Activated CD4-positive, alpha-beta T cell treated with anti-CD3 and anti-CD28 coated beads, Interleukin-2, amount 10 ng/mL, durations not matched to agents 24 days and 14 days (primary cell): ENCODE measurements at regions not wholly inside any gene's neighbourhood (a gene's known extent, or its start where the extent isn't known, plus 50 kb on each side); places are given as distances from the start of the nearest gene placed in this dataset.
"Not testable (repeated sequence)": the region's sequence is repeated elsewhere in the genome, so short reads cannot be mapped to it uniquely, and the experiment has no call there.

Experiments used
- DNase-seq: peaks from one replicate; pipeline ENCODE4 v3.0.0; 2022
- H3K27ac Mint-ChIP-seq: one replicate; pipeline ENCODE4 v1.8.0; 2022; ENCODE audit warnings: mild to moderate bottlenecking, mixed read lengths
- H3K27me3 Mint-ChIP-seq: one replicate; pipeline ENCODE4 v1.8.0; 2022; ENCODE audit warnings: mixed read lengths
- H3K36me3 Mint-ChIP-seq: one replicate; pipeline ENCODE4 v1.8.0; 2022; ENCODE audit warnings: low read depth, mild to moderate bottlenecking, mixed read lengths
- H3K4me1 Mint-ChIP-seq: one replicate; pipeline ENCODE4 v1.8.0; 2021; ENCODE audit warnings: mixed read lengths
- H3K4me3 Mint-ChIP-seq: one replicate; pipeline ENCODE4 v1.8.0; 2022; ENCODE audit warnings: mild to moderate bottlenecking, moderate library complexity, mixed read lengths
- H3K9me3 Mint-ChIP-seq: one replicate; pipeline ENCODE4 v1.8.0; 2021; ENCODE audit warnings: mixed read lengths
- intact Hi-C: fragments of 100-400 bp; cut with micrococcal nuclease; formaldehyde crosslinking; loops from one replicate; pipeline ENCODE4 v1.15.1; 2023

GRCh38 chr7:84857336-84857735 lies 329.5 kb downstream of the SEMA3D start:
- Mint-ChIP-seq H3K9me3 (no peaks in the 10 kb centered on the region), H3K27ac (no peak overlapping the region), H3K27me3 (peaks cover 2% of the 10 kb centered on the region), H3K4me3 (no peak overlapping the region), H3K4me1 (no peaks in the 10 kb centered on the region), H3K36me3 (no peaks in the 10 kb centered on the region)
- no peak for DNase-seq
- intact Hi-C loops = no loop called here

GRCh38 chr7:84855758-84856157 lies 331.1 kb downstream of the SEMA3D start:
- DNase-seq = no peak
- Mint-ChIP-seq H3K36me3 (no peaks in the 10 kb centered on the region), H3K4me1 (no peaks in the 10 kb centered on the region), H3K4me3 (no peak overlapping the region), H3K9me3 (no peaks in the 10 kb centered on the region), H3K27ac (no peak overlapping the region), H3K27me3 (peaks cover 2% of the 10 kb centered on the region)
- intact Hi-C loops = no loop called here

- H3K4me3 Mint-ChIP-seq, H3K36me3 Mint-ChIP-seq, H3K4me1 Mint-ChIP-seq, intact Hi-C loops, H3K27me3 Mint-ChIP-seq, H3K9me3 Mint-ChIP-seq, H3K27ac Mint-ChIP-seq, DNase-seq: not testable (repeated sequence)
These were observed 337.9 kb downstream of the SEMA3D start for GRCh38 chr7:84848974-84849372.

GRCh38 chr7:84848219-84848973 lies 338.5 kb downstream of the SEMA3D start:
- Mint-ChIP-seq H3K9me3 (no peaks in the 10 kb centered on the region), H3K27me3 (no peaks in the 10 kb centered on the region), H3K36me3 (no peaks in the 10 kb centered on the region), H3K27ac (no peak overlapping the region), H3K4me3 (no peak overlapping the region), H3K4me1 (no peaks in the 10 kb centered on the region)
- DNase-seq = no peak
- intact Hi-C loops = no loop called here

GRCh38 chr7:84847790-84848189 lies 339.1 kb downstream of the SEMA3D start:
- DNase-seq = no peak
- no peak overlapping the region for H3K4me3 Mint-ChIP-seq
- H3K27ac Mint-ChIP-seq = no peak overlapping the region
- intact Hi-C loops = no loop called here
- H3K36me3 Mint-ChIP-seq = no peaks in the 10 kb centered on the region
- no peaks in the 10 kb centered on the region for H3K4me1 Mint-ChIP-seq
- no peaks in the 10 kb centered on the region for H3K9me3 Mint-ChIP-seq
- no peaks in the 10 kb centered on the region for H3K27me3 Mint-ChIP-seq

- no peak overlapping the region for H3K4me3 Mint-ChIP-seq
These were observed 339.8 kb downstream of the SEMA3D start for GRCh38 chr7:84847038-84847437.

GRCh38 chr7:84845971-84846370 lies 340.9 kb downstream of the SEMA3D start:
- H3K4me1 Mint-ChIP-seq = no peaks in the 10 kb centered on the region
- no peaks in the 10 kb centered on the region for H3K36me3 Mint-ChIP-seq
- intact Hi-C loops = no loop called here

More at GRCh38 chr7:84847038-84847437, 339.8 kb downstream of the SEMA3D start:
- H3K9me3 Mint-ChIP-seq = no peaks in the 10 kb centered on the region
- no peak for DNase-seq
- H3K27me3 Mint-ChIP-seq = no peaks in the 10 kb centered on the region
- H3K36me3 Mint-ChIP-seq = no peaks in the 10 kb centered on the region
- no peaks in the 10 kb centered on the region for H3K4me1 Mint-ChIP-seq
- intact Hi-C loops = no loop called here
- no peak overlapping the region for H3K27ac Mint-ChIP-seq

GRCh38 chr7:84844771-84845170 lies 342.1 kb downstream of the SEMA3D start:
- DNase-seq = no peak
- no peak overlapping the region for H3K4me3 Mint-ChIP-seq
- intact Hi-C loops = no loop called here
- no peaks in the 10 kb centered on the region for H3K4me1 Mint-ChIP-seq
- H3K27ac Mint-ChIP-seq = no peak overlapping the region
- no peaks in the 10 kb centered on the region for H3K27me3 Mint-ChIP-seq
- no peaks in the 10 kb centered on the region for H3K9me3 Mint-ChIP-seq
- no peaks in the 10 kb centered on the region for H3K36me3 Mint-ChIP-seq

More at GRCh38 chr7:84845971-84846370, 340.9 kb downstream of the SEMA3D start:
- Mint-ChIP-seq H3K27me3 (no peaks in the 10 kb centered on the region), H3K4me3 (no peak overlapping the region), H3K27ac (no peak overlapping the region), H3K9me3 (no peaks in the 10 kb centered on the region)
- DNase-seq = no peak

- H3K27me3 Mint-ChIP-seq = no peaks in the 10 kb centered on the region
- H3K4me1 Mint-ChIP-seq = no peaks in the 10 kb centered on the region
- H3K4me3 Mint-ChIP-seq = no peak overlapping the region
- no peak for DNase-seq
- intact Hi-C loops = no loop called here
- no peaks in the 10 kb centered on the region for H3K9me3 Mint-ChIP-seq
- no peak overlapping the region for H3K27ac Mint-ChIP-seq
- no peaks in the 10 kb centered on the region for H3K36me3 Mint-ChIP-seq
These were observed 345.0 kb downstream of the SEMA3D start for GRCh38 chr7:84841809-84842208.

- Mint-ChIP-seq H3K27me3 (no peaks in the 10 kb centered on the region), H3K4me3 (no peak overlapping the region), H3K36me3 (no peaks in the 10 kb centered on the region), H3K4me1 (no peaks in the 10 kb centered on the region), H3K27ac (no peak overlapping the region), H3K9me3 (no peaks in the 10 kb centered on the region)
- no peak for DNase-seq
- intact Hi-C loops = no loop called here
These were observed 348.0 kb downstream of the SEMA3D start for GRCh38 chr7:84838857-84839256.

- Mint-ChIP-seq H3K27me3 (no peaks in the 10 kb centered on the region), H3K4me3 (no peak overlapping the region), H3K36me3 (no peaks in the 10 kb centered on the region)
These were observed 349.5 kb downstream of the SEMA3D start for GRCh38 chr7:84837405-84837804.

GRCh38 chr7:84829719-84830118 lies 357.1 kb downstream of the SEMA3D start:
- H3K4me1 Mint-ChIP-seq = no peaks in the 10 kb centered on the region
- H3K27me3 Mint-ChIP-seq = no peaks in the 10 kb centered on the region
- intact Hi-C loops = no loop called here
- H3K9me3 Mint-ChIP-seq = no peaks in the 10 kb centered on the region
- H3K4me3 Mint-ChIP-seq = no peak overlapping the region
- H3K36me3 Mint-ChIP-seq = no peaks in the 10 kb centered on the region
- H3K27ac Mint-ChIP-seq = no peak overlapping the region
- DNase-seq = no peak

More at GRCh38 chr7:84837405-84837804, 349.5 kb downstream of the SEMA3D start:
- intact Hi-C loops = no loop called here
- DNase-seq = no peak
- no peaks in the 10 kb centered on the region for H3K9me3 Mint-ChIP-seq
- no peak overlapping the region for H3K27ac Mint-ChIP-seq
- no peaks in the 10 kb centered on the region for H3K4me1 Mint-ChIP-seq

- Mint-ChIP-seq H3K27ac (no peak overlapping the region), H3K4me1 (no peaks in the 10 kb centered on the region), H3K27me3 (no peaks in the 10 kb centered on the region), H3K9me3 (no peaks in the 10 kb centered on the region), H3K4me3 (no peak overlapping the region), H3K36me3 (no peaks in the 10 kb centered on the region)
- intact Hi-C loops = no loop called here
- no peak for DNase-seq
These were observed 362.7 kb downstream of the SEMA3D start for GRCh38 chr7:84824057-84824651.

- intact Hi-C loops = no loop called here
- no peak overlapping the region for H3K27ac Mint-ChIP-seq
- H3K27me3 Mint-ChIP-seq = no peaks in the 10 kb centered on the region
- no peaks in the 10 kb centered on the region for H3K9me3 Mint-ChIP-seq
- DNase-seq = no peak
- H3K36me3 Mint-ChIP-seq = no peaks in the 10 kb centered on the region
- no peak overlapping the region for H3K4me3 Mint-ChIP-seq
- no peaks in the 10 kb centered on the region for H3K4me1 Mint-ChIP-seq
These were observed 363.3 kb downstream of the SEMA3D start for GRCh38 chr7:84823530-84823929.
